A673 (cell line): ENCODE measurements at regions not wholly inside any gene's neighbourhood (a gene's known extent, or its start where the extent isn't known, plus 50 kb on each side); places are given as distances from the start of the nearest gene placed in this dataset.

Source experiments
- BruUV-seq: library from RNA; stranded (reverse); fragments of 400-500 nt; replicated peaks from 2 replicates; lab custom pipeline; 2021; lab: Mats Ljungman, UMichigan
- CTCF ChIA-PET: fragments of 300-600 bp; sonication (Branson Sonifier 250); formaldehyde crosslinking; loops from one replicate; lab custom pipeline; 2022; ENCODE audit warnings: antibody characterized with exemption; lab: Charles Lee
- POLR2A ChIA-PET: fragments of 300-600 bp; sonication (Branson Sonifier 250); formaldehyde crosslinking; loops from one replicate; lab custom pipeline; 2022; ENCODE audit warnings: antibody characterized with exemption; ENCODE audit not compliant: low non-redundant PET; lab: Charles Lee
- DNase-seq: peaks from one replicate; pipeline ENCODE4 v3.0.0-alpha.2; 2015; ENCODE audit warnings: low spot score
- H3K27ac ChIP-seq: fragments of 200-600 bp; sonication (generic); 2 replicates; pipeline ENCODE4 v1.5.1; 2016; ENCODE audit warnings: mixed run types, low read depth, mild to moderate bottlenecking, mixed read lengths, antibody characterized with exemption, low read length; ENCODE audit not compliant: poor library complexity, severe bottlenecking
- H3K27me3 ChIP-seq: fragments of 200-600 bp; sonication (generic); replicated peaks from 2 replicates; pipeline ENCODE4 v1.6.1; 2017; ENCODE audit warnings: mixed run types, low read depth, mild to moderate bottlenecking, mixed read lengths, antibody characterized with exemption, low read length; ENCODE audit not compliant: insufficient read depth, poor library complexity
- H3K36me3 ChIP-seq: fragments of 200-600 bp; sonication (generic); 2 replicates; pipeline ENCODE4 v1.6.1; 2016; ENCODE audit warnings: mixed run types, mild to moderate bottlenecking, mixed read lengths, antibody characterized with exemption, low read length; ENCODE audit not compliant: insufficient read depth, poor library complexity, severe bottlenecking
- H3K4me1 ChIP-seq: fragments of 200-600 bp; sonication (generic); 2 replicates; pipeline ENCODE4 v1.6.1; 2017; ENCODE audit warnings: mixed run types, mild to moderate bottlenecking, mixed read lengths, antibody characterized with exemption, low read length; ENCODE audit not compliant: insufficient read depth, poor library complexity, severe bottlenecking
- H3K4me3 ChIP-seq: fragments of 200-600 bp; sonication (generic); 2 replicates; pipeline ENCODE4 v1.5.1; 2016; ENCODE audit warnings: low read depth, mixed run types, mild to moderate bottlenecking, mixed read lengths, low read length; ENCODE audit not compliant: poor library complexity, severe bottlenecking
- H3K9me3 ChIP-seq: fragments of 200-600 bp; sonication (generic); 2 replicates; pipeline ENCODE4 v1.6.1; 2016; ENCODE audit warnings: mixed run types, low read depth, mild to moderate bottlenecking, mixed read lengths, antibody characterized with exemption, low read length; ENCODE audit not compliant: poor library complexity, severe bottlenecking
- CTCF ChIP-seq: fragments of 300-800, 200-600 bp; sonication (generic); conservative IDR thresholded peaks from 2 replicates; pipeline ENCODE4 v1.5.1; 2017; ENCODE audit warnings: low read depth, mild to moderate bottlenecking, antibody characterized with exemption, low read length, moderate library complexity, mixed read lengths
- EZH2 ChIP-seq: fragments of 200-600 bp; sonication (generic); IDR thresholded peaks from 2 replicates; pipeline ENCODE4 v1.6.1; 2017; ENCODE audit warnings: borderline replicate concordance, low read depth, mild to moderate bottlenecking, mixed read lengths, antibody characterized with exemption, low read length; ENCODE audit not compliant: poor library complexity, severe bottlenecking
- intact Hi-C: fragments of 100-400 bp; cut with micrococcal nuclease; formaldehyde crosslinking; loops from one replicate; pipeline ENCODE4 v1.10.0; 2022; ENCODE audit not compliant: unreplicated experiment

GRCh38 chrX:20665481-20665880, 398.8 kb upstream of the RPS6KA3 start:
- TF ChIP-seq CTCF (no peak), EZH2 (no peak)
- ChIA-PET POLR2A (no interaction called here), CTCF (no interaction called here)
- no peaks in the 10 kb centered on the region for H3K9me3 ChIP-seq
- H3K4me1 ChIP-seq: no peaks in the 10 kb centered on the region
- peaks cover 8% of the 10 kb centered on the region for H3K27me3 ChIP-seq
- BruUV-seq: no TSS peak
- no peak overlapping the region for H3K27ac ChIP-seq
- H3K36me3 ChIP-seq: no peaks in the 10 kb centered on the region
- H3K4me3 ChIP-seq: no peak overlapping the region
- intact Hi-C loops: no loop called here
- no peak for DNase-seq

GRCh38 chrX:20664774-20665173, 398.1 kb upstream of the RPS6KA3 start:
- BruUV-seq: no TSS peak
- intact Hi-C loops: no loop called here
- CTCF ChIA-PET: no interaction called here

DNA sequence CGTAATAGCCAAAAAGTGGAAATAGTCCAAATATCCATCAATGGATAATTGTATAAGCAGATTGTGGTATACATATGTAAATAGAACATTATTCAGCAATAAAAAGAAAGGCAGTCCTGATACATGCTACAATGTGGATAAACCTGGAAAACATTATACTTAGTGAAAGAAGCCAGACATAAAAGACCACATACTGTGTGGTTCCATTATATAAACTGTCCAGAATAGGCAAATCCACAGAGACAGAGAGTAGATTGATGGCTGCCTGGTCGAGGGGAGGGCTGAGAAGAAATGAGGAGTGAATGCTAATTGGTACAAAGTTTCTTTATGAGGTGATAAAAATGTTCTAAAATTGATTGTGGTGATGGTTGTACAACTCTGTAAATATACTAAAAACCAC, 397.4 kb upstream of the RPS6KA3 start:
- BruUV-seq: no TSS peak
- intact Hi-C loops: no loop called here
- Histone ChIP-seq H3K4me3 (no peak overlapping the region), H3K27me3 (peaks cover 8% of the 10 kb centered on the region), H3K27ac (no peak overlapping the region), H3K36me3 (no peaks in the 10 kb centered on the region), H3K4me1 (no peaks in the 10 kb centered on the region), H3K9me3 (no peaks in the 10 kb centered on the region)
- no peak for TF ChIP-seq EZH2
- no peak for TF ChIP-seq CTCF
- POLR2A ChIA-PET: no interaction called here
- DNase-seq: peak; percentile 12
- CTCF ChIA-PET: no interaction called here

More at GRCh38 chrX:20664774-20665173, 398.1 kb upstream of the RPS6KA3 start:
- Histone ChIP-seq H3K27me3 (peaks cover 8% of the 10 kb centered on the region), H3K4me1 (no peaks in the 10 kb centered on the region), H3K27ac (no peak overlapping the region), H3K9me3 (no peaks in the 10 kb centered on the region), H3K36me3 (no peaks in the 10 kb centered on the region), H3K4me3 (no peak overlapping the region)
- POLR2A ChIA-PET: no interaction called here
- no peak for DNase-seq
- TF ChIP-seq CTCF (no peak), EZH2 (no peak)
